ENCODE measurements at regions not wholly inside any gene's neighbourhood (a gene's known extent, or its start where the extent isn't known, plus 50 kb on each side); places are given as distances from the start of the nearest gene placed in this dataset.
A peak's percentile ranks its signal among the peaks of the same experiment; 100 is the strongest.

- TF ChIP-seq ELF4 (CRISPR knock-in tag; IDR thresholded peaks at IDR 0.05; ENCODE audit: low read depth) (no peak), CREB1 (CRISPR knock-in tag; IDR thresholded peaks at IDR 0.05) (no peak), USF1 (CRISPR knock-in tag; IDR thresholded peaks at IDR 0.05) (peak; percentile 97), NFYB (CRISPR knock-in tag; conservative IDR thresholded peaks at IDR 0.05; ENCODE audit: low read depth) (peak; percentile 94), ZNF396 (CRISPR knock-in tag; IDR thresholded peaks at IDR 0.05; ENCODE audit: borderline replicate concordance) (no peak), GABPB1 (CRISPR knock-in tag; IDR thresholded peaks at IDR 0.05) (no peak)
- TF ChIP-seq, protein P1, sequence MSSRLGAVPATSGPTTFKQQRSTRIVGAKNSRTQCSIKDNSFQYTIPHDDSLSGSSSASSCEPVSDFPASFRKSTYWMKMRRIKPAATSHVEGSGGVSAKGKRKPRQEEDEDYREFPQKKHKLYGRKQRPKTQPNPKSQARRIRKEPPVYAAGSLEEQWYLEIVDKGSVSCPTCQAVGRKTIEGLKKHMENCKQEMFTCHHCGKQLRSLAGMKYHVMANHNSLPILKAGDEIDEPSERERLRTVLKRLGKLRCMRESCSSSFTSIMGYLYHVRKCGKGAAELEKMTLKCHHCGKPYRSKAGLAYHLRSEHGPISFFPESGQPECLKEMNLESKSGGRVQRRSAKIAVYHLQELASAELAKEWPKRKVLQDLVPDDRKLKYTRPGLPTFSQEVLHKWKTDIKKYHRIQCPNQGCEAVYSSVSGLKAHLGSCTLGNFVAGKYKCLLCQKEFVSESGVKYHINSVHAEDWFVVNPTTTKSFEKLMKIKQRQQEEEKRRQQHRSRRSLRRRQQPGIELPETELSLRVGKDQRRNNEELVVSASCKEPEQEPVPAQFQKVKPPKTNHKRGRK (CRISPR knock-in tag; IDR thresholded peaks at IDR 0.05; ENCODE audit: borderline replicate concordance), result no peak
These were observed 341.7 kb downstream of the C16orf95 start (continued) for GRCh38 chr16:86975445-86975844.

- H3K27ac Mint-ChIP-seq, result no peak overlapping the region
- TF ChIP-seq PRRX2 (CRISPR knock-in tag; IDR thresholded peaks at IDR 0.05) (no peak), GRHL2 (CRISPR knock-in tag; IDR thresholded peaks at IDR 0.05; ENCODE audit: insufficient replicate concordance, severe bottlenecking) (no peak), SMAD3 (CRISPR knock-in tag; IDR thresholded peaks at IDR 0.05; ENCODE audit: borderline replicate concordance) (no peak), AR (CRISPR knock-in tag; IDR thresholded peaks at IDR 0.05) (no peak), NR3C1 (CRISPR knock-in tag; conservative IDR thresholded peaks at IDR 0.05; ENCODE audit: low read depth) (no peak), ZNF396 (CRISPR knock-in tag; IDR thresholded peaks at IDR 0.05; ENCODE audit: borderline replicate concordance) (no peak)
- TF ChIP-seq, protein P2, sequence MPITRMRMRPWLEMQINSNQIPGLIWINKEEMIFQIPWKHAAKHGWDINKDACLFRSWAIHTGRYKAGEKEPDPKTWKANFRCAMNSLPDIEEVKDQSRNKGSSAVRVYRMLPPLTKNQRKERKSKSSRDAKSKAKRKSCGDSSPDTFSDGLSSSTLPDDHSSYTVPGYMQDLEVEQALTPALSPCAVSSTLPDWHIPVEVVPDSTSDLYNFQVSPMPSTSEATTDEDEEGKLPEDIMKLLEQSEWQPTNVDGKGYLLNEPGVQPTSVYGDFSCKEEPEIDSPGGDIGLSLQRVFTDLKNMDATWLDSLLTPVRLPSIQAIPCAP (CRISPR knock-in tag; IDR thresholded peaks at IDR 0.05), result no peak
- ATAC-seq, result no peak
- DNase-seq (ENCODE audit: low spot score), result no peak
- CTCF ChIA-PET, result no interaction called here
- H3K27me3 Mint-ChIP-seq (ENCODE audit: low read depth), result peaks cover 14% of the 10 kb centered on the region
- H3K9me3 Mint-ChIP-seq, result peaks cover 21% of the 10 kb centered on the region
- H3K4me3 Mint-ChIP-seq, result no peak overlapping the region
- H3K36me3 Mint-ChIP-seq, result no peaks in the 10 kb centered on the region
- H3K4me1 Mint-ChIP-seq, result no peaks in the 10 kb centered on the region
- POLR2A ChIA-PET, result no interaction called here
These were observed 340.0 kb downstream of the C16orf95 start for GRCh38 chr16:86977076-86977676.

DNA sequence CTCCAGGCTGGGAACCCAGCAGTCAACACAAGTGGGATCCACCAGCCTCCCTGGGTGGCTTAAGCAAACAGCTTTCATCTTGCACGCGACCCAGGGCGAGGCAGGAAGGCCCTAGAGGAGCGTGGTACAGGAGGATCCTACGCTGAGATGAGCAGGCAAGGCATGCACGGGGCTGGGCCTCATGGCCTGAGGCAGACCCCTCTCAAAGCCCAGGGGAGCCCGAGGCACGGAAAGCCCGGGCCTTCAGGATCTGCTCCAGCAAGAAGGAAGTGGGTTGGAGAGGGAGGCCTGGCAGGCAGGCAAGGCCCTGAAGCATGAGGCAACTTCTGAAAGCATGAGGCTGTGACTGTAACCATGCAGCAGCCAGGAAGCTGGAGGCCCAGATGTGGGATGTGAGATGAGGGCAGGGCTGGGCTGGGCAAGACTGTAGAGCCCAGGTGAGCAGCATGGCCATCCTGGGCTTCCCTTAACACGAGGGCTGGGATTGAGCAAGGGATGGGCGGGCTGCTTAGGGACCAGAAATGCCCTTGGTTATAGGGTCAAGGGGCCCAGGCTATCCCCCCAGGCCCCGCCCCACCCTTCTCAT is 338.7 kb downstream of the C16orf95 start:
- peaks cover 11% of the 10 kb centered on the region for H3K27me3 Mint-ChIP-seq (ENCODE audit: low read depth)
- ATAC-seq (no peak), DNase-seq (ENCODE audit: low spot score) (no peak)
- no peaks in the 10 kb centered on the region for H3K36me3 Mint-ChIP-seq
- CTCF ChIA-PET, result no interaction called here
- H3K9me3 Mint-ChIP-seq, result peaks cover 21% of the 10 kb centered on the region
- no peaks in the 10 kb centered on the region for H3K4me1 Mint-ChIP-seq
- POLR2A ChIA-PET, result no interaction called here
- no peak overlapping the region for H3K27ac Mint-ChIP-seq
- H3K4me3 Mint-ChIP-seq, result no peak overlapping the region
- TF ChIP-seq FOXP4 (CRISPR knock-in tag; IDR thresholded peaks at IDR 0.05) (no peak), MLX (CRISPR knock-in tag; IDR thresholded peaks at IDR 0.05) (no peak), PRDM15 (CRISPR knock-in tag; IDR thresholded peaks at IDR 0.05) (no peak), ZNF671 (CRISPR knock-in tag; IDR thresholded peaks at IDR 0.05) (no peak)
- TF ChIP-seq, protein P3, sequence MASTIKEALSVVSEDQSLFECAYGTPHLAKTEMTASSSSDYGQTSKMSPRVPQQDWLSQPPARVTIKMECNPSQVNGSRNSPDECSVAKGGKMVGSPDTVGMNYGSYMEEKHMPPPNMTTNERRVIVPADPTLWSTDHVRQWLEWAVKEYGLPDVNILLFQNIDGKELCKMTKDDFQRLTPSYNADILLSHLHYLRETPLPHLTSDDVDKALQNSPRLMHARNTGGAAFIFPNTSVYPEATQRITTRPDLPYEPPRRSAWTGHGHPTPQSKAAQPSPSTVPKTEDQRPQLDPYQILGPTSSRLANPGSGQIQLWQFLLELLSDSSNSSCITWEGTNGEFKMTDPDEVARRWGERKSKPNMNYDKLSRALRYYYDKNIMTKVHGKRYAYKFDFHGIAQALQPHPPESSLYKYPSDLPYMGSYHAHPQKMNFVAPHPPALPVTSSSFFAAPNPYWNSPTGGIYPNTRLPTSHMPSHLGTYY (CRISPR knock-in tag; IDR thresholded peaks at IDR 0.05), result no peak
